Natural killer cell (primary cell): ENCODE measurements at regions not wholly inside any gene's neighbourhood (a gene's known extent, or its start where the extent isn't known, plus 50 kb on each side); places are given as distances from the start of the nearest gene placed in this dataset.

Source experiments
- ATAC-seq, 3 donors: fragments of 150-1000 bp in 2 of 3; fragments of 200-7000 bp in 1 of 3; cut with Tn5 transposase; 1 replicate in 1 of 3; 2 replicates in 2 of 3; pipeline ENCODE4 v1.10.0; 2021; ENCODE audit warnings: mild to moderate bottlenecking in 2 of 3, moderate library complexity in 2 of 3
- DNase-seq, 2 donors: peaks; one replicate each; pipeline versions ENCODE4 v3.0.0 to v3.0.0-alpha.2; 2013 to 2021; ENCODE audit warnings: mixed read lengths in 1 of 2
- H3K27ac ChIP-seq: one replicate; pipeline ENCODE4 v1.5.1; 2013; ENCODE audit warnings: mild to moderate bottlenecking, low read length
- H3K27me3 ChIP-seq: one replicate; pipeline ENCODE4 v1.6.1; 2013; ENCODE audit warnings: low read length; ENCODE audit not compliant: control insufficient read depth, insufficient read depth
- H3K36me3 ChIP-seq: one replicate; pipeline ENCODE4 v1.6.1; 2013; ENCODE audit warnings: low read length; ENCODE audit not compliant: control insufficient read depth, insufficient read depth
- H3K4me1 ChIP-seq: one replicate; pipeline ENCODE4 v1.6.1; 2013; ENCODE audit warnings: low read length; ENCODE audit not compliant: control insufficient read depth, insufficient read depth
- H3K4me3 ChIP-seq: one replicate; pipeline ENCODE4 v1.5.1; 2013; ENCODE audit warnings: low read length
- H3K9me3 ChIP-seq: one replicate; pipeline ENCODE4 v1.6.1; 2013; ENCODE audit warnings: low read length; ENCODE audit not compliant: control insufficient read depth, insufficient read depth
- H3K27ac Mint-ChIP-seq, 2 donors: one replicate each; pipeline ENCODE4 v1.8.0; 2022; ENCODE audit warnings: mild to moderate bottlenecking in 2 of 2, mixed read lengths in 2 of 2, moderate library complexity in 1 of 2
- H3K27me3 Mint-ChIP-seq, 2 donors: one replicate each; pipeline ENCODE4 v1.8.0; 2022; ENCODE audit warnings: low read depth in 2 of 2, mixed read lengths in 2 of 2
- H3K36me3 Mint-ChIP-seq: one replicate; pipeline ENCODE4 v1.8.0; 2022; ENCODE audit warnings: mixed read lengths
- H3K4me1 Mint-ChIP-seq, 2 donors: one replicate each; pipeline ENCODE4 v1.8.0; 2022; ENCODE audit warnings: mixed read lengths in 2 of 2
- H3K4me3 Mint-ChIP-seq: one replicate; pipeline ENCODE4 v1.8.0; 2022; ENCODE audit warnings: mild to moderate bottlenecking, moderate library complexity, mixed read lengths
- H3K9me3 Mint-ChIP-seq, 2 donors: one replicate each; pipeline ENCODE4 v1.8.0; 2022; ENCODE audit warnings: mixed read lengths in 2 of 2
- CTCF ChIP-seq: fragments of 200-600 bp; IDR thresholded peaks from one replicate; pipeline ENCODE4 v1.8.0; 2022; ENCODE audit warnings: antibody characterized with exemption
- WGBS: methylation state at CpG from one replicate; pipeline ENCODE4 v1.1.7; 2013; ENCODE audit warnings: missing lambda C conversion rate; ENCODE audit not compliant: insufficient coverage; 5-methylcytosine and 5-hydroxymethylcytosine counted together
- intact Hi-C: fragments of 100-400 bp; cut with micrococcal nuclease; formaldehyde crosslinking; loops from one replicate; pipeline ENCODE4 v1.14.2; 2022

GRCh38 chr2:65557616-65558573 lies 125.5 kb upstream of the SPRED2 start:
- intact Hi-C loops = no loop called here
- DNase-seq = no peak
- no peak overlapping the region for H3K4me3 ChIP-seq
- no peaks in the 10 kb centered on the region for H3K36me3 ChIP-seq
- no peak for TF ChIP-seq CTCF
- H3K4me3 Mint-ChIP-seq = no peak overlapping the region
- no peaks in the 10 kb centered on the region for H3K36me3 Mint-ChIP-seq
- 90% methylated on average over 5 of the region's 5 CpGs for WGBS
- no peak overlapping the region for H3K27ac Mint-ChIP-seq
- H3K9me3 Mint-ChIP-seq = no peaks in the 10 kb centered on the region
- H3K4me1 Mint-ChIP-seq = peaks cover 6 to 17% of the 10 kb centered on the region in 2 donors
- H3K27ac ChIP-seq = no peak overlapping the region
- peaks cover 8% of the 10 kb centered on the region for H3K4me1 ChIP-seq
- no peak for ATAC-seq
- H3K27me3 ChIP-seq = no peaks in the 10 kb centered on the region
- H3K9me3 ChIP-seq = no peaks in the 10 kb centered on the region
- peaks cover 0 to 12% of the 10 kb centered on the region in 2 donors for H3K27me3 Mint-ChIP-seq

- H3K9me3 Mint-ChIP-seq = no peaks in the 10 kb centered on the region
- no peaks in the 10 kb centered on the region for H3K36me3 Mint-ChIP-seq
- peaks cover 0 to 9% of the 10 kb centered on the region in 2 donors for H3K27me3 Mint-ChIP-seq
- Histone ChIP-seq H3K27me3 (no peaks in the 10 kb centered on the region), H3K9me3 (no peaks in the 10 kb centered on the region), H3K4me3 (no peak overlapping the region), H3K36me3 (no peaks in the 10 kb centered on the region), H3K4me1 (peaks cover 8% of the 10 kb centered on the region), H3K27ac (no peak overlapping the region)
- H3K4me1 Mint-ChIP-seq = peaks cover 6 to 17% of the 10 kb centered on the region in 2 donors
- WGBS = 38% methylated on average over 7 of the region's 9 CpGs
- no peak for DNase-seq
- ATAC-seq = peak in 1 of 3 donors; percentile 22
- intact Hi-C loops = no loop called here
- TF ChIP-seq CTCF = no peak
- H3K4me3 Mint-ChIP-seq = no peak overlapping the region
- no peak overlapping the region for H3K27ac Mint-ChIP-seq
These were observed 122.6 kb upstream of the SPRED2 start for GRCh38 chr2:65554765-65555591.

GRCh38 chr2:65553504-65554074 lies 121.2 kb upstream of the SPRED2 start:
- peak; percentile 51 for TF ChIP-seq CTCF
- Histone ChIP-seq H3K4me1 (peaks cover 8% of the 10 kb centered on the region), H3K27me3 (no peaks in the 10 kb centered on the region), H3K9me3 (no peaks in the 10 kb centered on the region), H3K36me3 (no peaks in the 10 kb centered on the region), H3K27ac (no peak overlapping the region), H3K4me3 (no peak overlapping the region)
- Mint-ChIP-seq H3K4me1 (peaks cover 6 to 17% of the 10 kb centered on the region in 2 donors), H3K27me3 (peaks cover 0 to 9% of the 10 kb centered on the region in 2 donors), H3K4me3 (no peak overlapping the region), H3K36me3 (no peaks in the 10 kb centered on the region), H3K9me3 (no peaks in the 10 kb centered on the region), H3K27ac (no peak overlapping the region)
- DNase-seq (no peak), ATAC-seq (no peak)
- intact Hi-C loops = loop anchor here (1.0 kb wide), 1 partner anchor 288 kb away; no protein-coding TSS in a partner anchor
- 85% methylated on average over 6 of the region's 10 CpGs for WGBS
